Superior temporal gyrus (tissue), 1 donor: ENCODE measurements at regions not wholly inside any gene's neighbourhood (a gene's known extent, or its start where the extent isn't known, plus 50 kb on each side); places are given as distances from the start of the nearest gene placed in this dataset.
"Not testable (repeated sequence)": the region's sequence is repeated elsewhere in the genome, so short reads cannot be mapped to it uniquely, and the experiment has no call there.

ENCODE experiments used
- DNase-seq: peaks from one replicate; pipeline ENCODE4 v3.0.0-alpha.2; 2016; ENCODE audit errors: extremely low spot score

GRCh38 chr12:4822572-4822971, 87.1 kb upstream of the KCNA1 start:
- DNase-seq: no peak

- DNase-seq: no peak
Measured at GRCh38 chr12:4824380-4824779, 85.3 kb upstream of the KCNA1 start.

DNA sequence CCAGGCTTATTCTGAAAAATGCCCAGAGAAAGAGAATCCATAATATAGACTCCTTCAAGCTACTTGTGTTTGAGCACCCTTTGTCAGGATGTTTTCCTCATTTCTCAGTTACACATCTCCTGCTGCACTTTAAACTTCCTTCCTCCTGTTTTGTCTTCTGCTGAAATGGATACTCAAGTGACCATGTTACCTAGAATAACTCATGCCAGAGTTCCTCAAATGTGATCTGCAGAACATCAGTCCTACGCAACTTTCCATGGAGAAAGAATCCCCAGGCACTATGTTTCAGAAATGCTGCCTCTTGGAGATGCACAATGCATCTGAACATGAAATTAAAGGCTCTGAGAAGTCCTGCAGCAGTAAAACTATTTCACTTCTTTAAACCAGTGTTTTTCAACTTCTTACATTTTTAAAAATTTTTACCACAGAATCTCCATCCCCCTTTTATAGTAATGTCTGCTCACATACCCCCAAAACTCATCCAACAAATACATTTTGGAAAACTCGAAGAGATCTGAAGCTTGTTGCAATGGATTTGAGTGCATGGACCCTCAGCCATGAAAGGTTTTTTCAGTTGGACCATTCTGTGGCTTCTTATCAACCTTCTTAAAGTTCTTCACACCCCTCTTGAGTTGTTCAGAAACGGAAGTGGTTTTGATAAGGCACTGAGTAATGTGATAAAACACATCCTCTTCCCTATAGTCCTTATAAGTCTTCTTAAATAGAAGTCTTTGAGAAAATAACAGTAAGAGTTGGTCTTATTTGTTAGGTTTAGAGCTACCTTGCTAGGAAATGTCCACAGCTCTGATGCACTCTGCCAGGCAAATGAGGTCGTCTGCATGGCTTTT, 84.5 kb upstream of the KCNA1 start:
- DNase-seq: no peak

DNA sequence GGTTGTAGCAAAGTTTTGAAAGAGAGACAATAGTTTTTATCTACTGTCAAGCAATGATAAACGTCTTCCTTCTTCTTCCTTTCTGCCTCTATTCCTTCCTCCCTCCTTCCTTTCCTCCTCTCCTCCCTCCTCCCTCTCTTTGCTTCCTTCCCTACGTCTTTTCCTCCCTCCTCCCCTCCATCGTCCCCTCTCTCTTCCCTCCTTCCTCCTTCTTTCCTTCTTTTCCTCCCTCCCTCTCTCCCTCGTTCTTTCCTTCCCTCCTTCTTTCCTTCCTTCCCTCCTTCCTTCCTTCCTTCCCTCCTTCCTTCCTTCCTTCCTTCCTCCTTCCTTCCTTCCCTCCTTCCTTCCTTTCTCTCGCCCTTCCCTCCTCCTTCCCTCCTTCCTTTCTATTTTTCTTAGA, 82.8 kb upstream of the KCNA1 start:
- DNase-seq: no peak

GRCh38 chr12:4828176-4828575, 81.5 kb upstream of the KCNA1 start:
- no peak for DNase-seq

DNA sequence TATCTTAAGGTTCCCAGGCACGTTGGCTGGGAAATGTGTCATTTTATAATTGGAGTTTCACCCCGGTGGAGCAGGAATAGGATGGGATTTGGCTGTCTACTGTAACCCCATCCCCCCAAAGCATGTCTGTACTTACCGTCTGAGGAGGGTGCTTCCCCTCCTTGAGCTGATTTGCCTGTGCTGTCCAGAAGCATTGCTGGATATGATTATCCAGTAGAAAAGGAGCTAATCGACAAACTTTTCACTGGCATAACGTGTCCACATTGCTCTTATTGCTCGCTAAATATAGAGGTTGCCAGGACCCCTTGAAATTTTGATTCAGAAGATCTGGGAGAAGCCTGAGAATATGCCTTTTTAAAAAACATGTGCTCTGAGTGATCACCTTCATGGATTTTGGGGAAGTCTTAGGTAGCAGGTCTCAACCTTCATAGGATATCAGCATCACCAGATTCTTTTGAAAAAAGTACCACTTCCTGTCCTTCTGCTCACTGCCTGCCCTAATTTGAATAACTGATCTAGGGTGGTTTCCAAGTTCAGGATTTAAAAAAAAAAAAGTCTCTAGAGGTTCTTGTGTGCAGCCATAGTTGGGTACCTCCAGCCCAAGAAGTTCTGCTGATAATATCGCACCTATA, 80.4 kb upstream of the KCNA1 start:
- DNase-seq: no peak

DNA sequence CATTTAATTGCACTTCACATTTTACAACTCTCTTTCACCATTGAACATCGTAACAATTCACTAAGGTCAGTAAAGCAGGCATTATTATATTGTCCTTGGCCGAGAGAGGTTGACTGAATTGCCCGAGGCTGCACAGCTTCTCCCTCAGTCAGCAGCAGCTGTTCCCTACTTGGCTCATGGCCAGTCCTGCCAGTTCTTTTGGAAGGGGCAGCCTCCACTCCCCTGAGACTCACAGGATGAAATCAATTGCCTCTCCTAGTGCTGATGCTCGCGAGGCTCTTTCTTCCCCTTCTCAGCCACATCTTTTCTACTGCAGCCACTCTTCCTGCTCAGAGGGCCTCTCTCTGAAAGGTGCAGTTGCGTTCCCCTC, 79.9 kb upstream of the KCNA1 start:
- DNase-seq: no peak

DNA sequence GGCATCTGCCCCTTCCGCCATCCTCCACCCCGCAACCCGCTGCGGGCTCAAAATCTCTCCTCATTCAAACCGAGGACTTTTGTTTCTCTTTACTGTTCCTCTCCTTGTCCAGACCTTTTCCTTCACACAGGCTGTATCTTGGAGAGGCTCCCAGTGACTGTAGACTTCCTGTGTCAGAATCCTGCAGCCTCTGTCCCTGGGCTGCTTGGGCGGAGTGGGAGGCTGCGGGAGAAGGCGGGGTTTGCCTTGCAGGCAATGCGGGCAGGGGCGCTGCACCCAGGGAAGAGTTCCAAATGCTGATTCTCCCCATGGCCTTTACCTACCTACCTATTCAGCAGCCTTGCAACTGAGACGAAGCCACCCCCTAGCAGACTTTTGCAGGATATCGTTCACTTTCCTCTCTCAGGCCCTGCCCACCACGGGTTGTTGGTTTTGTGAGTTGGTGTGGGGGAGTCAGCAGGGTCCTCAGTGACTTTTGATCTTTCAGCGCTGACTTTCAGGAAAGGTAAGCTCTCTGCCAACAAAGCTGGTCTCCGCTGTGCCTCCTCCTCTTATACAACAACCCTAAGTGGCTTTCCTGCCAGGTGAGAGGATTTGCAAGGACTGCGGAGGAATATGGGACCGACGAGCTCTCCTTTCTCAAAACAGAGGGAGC, 79.0 kb upstream of the KCNA1 start:
- DNase-seq: no peak

- no peak for DNase-seq
Measured at GRCh38 chr12:4833053-4833452, 76.7 kb upstream of the KCNA1 start.

DNA sequence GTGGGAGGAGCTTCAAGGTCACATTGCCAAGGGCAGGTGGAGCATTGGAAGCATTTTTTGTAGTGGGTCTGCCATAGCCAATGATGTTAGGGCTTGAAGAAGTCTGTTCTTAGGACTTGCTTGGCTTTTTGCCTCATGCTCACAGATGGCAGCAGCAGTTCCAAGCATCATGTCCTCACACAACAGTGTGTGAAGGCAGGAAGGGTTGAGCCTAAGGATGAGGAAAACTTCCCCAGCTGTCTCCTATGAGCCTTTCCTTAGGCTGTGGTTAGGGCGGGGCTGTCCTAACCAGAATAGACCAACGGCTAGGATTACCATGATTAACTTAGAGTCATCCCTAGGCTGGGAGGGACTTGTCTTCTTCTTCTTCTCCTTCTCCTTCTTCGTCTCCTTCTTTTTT, 76.2 kb upstream of the KCNA1 start:
- no peak for DNase-seq

- DNase-seq: not testable (repeated sequence)
Measured at GRCh38 chr12:4842401-4842800, 67.3 kb upstream of the KCNA1 start.

DNA sequence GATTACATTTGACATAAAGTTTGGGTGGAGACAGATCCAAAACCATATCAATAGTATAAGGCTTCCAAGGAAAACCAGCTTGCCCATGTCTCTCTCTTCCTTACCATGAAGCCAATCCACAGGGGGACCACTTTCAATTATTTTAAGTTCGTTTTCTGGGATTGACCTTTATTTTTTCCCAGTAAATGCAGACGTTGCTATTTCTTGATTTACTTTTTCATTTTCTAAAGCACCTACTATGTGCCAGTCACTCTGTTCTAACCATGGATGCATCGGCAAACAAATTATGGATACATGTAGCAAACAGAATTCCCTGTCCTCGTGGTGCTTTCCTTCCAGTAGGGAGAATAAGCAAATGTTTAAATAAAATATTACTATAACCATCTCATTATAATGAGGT, 65.8 kb upstream of the KCNA1 start:
- no peak for DNase-seq

DNA sequence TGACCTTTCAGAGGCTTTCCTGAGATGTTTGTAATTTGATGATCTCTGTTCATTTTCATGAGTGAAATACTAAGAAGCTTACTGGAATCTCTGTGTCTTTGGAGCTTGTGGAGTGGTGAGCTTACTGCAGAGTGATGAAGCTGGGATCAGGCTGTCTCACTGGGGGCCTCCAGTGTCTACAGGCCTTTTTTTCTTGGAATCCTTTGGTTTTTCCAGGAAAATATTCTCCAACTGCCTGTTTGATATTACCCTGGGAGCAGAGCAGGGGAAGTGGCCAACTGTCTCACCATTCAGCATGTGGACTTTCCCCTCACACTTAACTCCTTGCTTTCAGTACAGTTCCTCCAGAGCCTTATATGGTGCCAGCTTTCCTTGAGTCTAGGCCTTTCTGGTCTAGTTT, 62.0 kb upstream of the KCNA1 start:
- no peak for DNase-seq

DNA sequence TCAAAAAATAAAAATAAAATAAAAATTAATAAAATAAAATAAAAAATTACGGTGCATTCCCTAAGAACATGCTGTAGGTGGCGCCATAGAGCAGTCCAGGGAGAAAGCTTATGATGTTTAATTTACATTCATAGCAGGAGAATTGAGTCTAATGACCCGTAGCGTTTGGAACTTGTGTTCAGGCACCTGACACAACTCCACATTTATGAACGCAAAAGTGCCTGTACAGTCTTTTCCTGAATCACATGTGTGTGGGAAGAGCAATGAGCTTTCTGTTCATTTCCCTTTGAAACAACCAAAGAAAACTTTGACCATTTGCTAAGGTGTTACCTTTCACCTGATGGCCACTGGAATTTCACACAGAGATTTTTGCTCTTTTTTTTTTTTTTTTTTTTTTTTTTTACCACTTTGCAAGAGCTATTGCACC, 60.6 kb upstream of the KCNA1 start:
- DNase-seq: peak; percentile 54

- no peak for DNase-seq
Measured at GRCh38 chr12:4849795-4850345, 59.8 kb upstream of the KCNA1 start.

GRCh38 chr12:4850857-4851380, 58.8 kb upstream of the KCNA1 start:
- no peak for DNase-seq

- no peak for DNase-seq
Measured at GRCh38 chr12:4852308-4852707, 57.4 kb upstream of the KCNA1 start.

DNA sequence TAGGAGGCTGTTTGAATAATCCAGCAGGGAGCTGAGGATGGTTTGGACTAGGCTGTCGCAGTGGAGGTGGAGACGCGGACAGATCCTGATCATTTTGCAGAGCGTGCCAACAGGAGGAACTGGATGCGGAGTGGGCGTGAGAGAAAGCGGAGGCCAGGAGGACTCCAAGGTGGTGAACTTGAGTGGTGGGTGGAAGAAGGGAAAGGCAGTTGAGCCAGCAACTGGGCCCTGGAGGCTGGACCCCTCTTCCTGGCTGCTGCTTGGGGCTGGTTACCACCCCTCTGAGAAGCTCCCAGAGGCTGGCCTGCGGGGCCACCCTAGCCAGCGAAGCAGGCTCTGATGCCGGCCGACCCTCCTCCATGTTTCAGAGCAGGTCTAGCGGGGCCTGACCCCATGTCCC, 56.8 kb upstream of the KCNA1 start:
- no peak for DNase-seq

DNA sequence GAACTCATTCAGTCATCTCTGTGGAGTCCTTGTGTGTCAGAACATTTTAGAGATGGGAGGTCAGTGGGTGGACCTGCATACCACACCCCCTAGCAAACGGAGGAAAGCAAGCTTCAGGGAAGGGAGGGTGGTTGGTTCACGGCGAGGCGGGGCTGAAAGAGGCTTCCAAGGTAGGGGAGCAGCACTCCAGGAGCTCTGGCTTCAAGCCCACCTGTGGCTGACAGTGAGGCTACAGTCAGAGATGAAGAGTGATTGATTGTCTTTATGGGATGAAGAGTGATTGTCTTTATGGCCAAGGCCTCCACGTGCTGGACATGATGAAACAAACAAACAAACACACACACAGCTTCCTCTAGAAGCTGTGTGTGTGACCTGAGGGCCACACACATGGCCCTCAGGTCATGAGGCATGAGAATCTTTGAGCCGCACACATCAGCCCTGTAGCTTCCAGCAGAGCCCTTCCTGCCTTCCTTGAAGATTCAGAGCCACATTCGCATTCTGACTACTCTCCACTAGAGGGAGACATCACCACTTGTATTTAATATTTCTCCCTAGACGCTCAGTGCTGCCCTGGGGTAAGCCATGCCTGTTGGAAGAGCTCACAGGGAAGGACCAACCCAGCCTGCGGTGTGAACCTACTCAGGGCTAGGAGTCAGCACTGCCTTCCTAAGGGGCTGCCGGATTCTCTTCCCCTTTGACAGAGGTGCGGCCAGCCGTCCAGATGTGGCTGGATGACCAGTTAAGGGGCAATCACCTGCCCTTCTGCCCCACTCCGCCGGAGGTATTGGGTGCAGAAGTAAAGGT, 54.4 kb upstream of the KCNA1 start:
- peak; percentile 97 for DNase-seq

GRCh38 chr12:4856596-4856995, 53.1 kb upstream of the KCNA1 start:
- no peak for DNase-seq

DNA sequence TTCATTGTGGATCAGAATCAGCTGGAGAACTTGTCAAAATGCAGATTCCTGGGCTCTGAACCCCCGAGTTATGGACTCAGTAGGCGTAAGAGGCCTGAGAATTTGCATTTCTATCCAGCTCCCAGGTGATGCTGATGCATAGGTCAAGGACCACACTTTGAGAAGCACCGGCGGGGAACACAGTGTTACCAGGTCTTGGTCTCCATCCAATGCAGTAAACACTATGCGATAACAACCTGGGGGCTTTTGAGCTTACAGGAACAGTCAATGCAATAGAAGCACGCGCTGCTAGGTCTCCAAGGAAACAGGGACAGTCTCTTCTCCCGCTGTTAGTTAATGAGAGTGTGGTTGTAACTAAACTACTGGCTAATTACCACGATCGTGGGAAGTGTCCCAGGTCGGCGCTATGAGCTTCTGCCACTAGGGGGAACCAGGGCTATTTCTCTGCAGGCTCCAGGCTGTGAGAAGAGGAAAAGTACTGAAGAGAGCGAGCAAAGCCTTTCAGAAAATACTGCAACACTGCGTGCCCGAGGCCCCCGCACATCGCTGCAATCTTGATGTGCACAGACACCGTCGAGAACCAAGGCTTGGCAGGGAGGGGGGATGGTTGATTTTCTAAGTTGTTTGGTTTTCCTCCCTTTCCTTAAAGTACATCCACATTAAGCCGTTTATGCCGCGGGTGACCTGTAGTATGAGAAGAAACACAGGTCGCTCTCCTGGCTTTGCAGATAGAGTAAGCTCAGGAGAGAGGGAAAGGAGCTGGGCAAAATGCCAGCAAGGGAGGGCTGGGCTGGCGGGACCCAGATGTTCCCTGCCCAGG, 52.0 kb upstream of the KCNA1 start:
- peak; percentile 95 for DNase-seq
